ENCODE measurements at regions not wholly inside any gene's neighbourhood (a gene's known extent, or its start where the extent isn't known, plus 50 kb on each side); places are given as distances from the start of the nearest gene placed in this dataset.

DNA sequence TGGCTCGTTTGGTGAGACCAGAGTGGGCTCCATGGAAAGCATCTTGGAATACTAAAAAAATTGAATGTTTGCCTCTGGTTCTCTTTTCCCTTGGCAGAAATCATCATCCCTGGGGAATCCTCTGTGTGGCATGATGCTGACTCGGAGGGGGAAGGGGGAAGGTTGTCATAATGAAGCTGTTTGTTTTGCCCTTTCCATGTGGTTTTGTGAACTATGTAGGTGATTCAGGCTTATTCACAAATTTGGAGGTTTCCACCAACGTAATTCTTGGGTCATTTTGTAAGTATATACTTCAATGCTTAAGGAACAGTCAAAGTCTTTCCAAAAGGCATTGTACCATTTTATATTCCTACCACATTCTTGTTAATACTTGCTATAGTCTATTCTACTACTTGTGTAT lies 754.0 kb upstream of the FAT3 start:
- ATAC-seq, result no peak
- Histone ChIP-seq H3K4me1 (ENCODE audit: control insufficient read depth, insufficient read depth, low read length) (no peaks in the 10 kb centered on the region), H3K27ac (ENCODE audit: low read length) (no peak overlapping the region), H3K36me3 (ENCODE audit: control insufficient read depth, insufficient read depth, low read length) (no peaks in the 10 kb centered on the region), H3K9me3 (ENCODE audit: control insufficient read depth, insufficient read depth, low read length) (peaks cover 15% of the 10 kb centered on the region), H3K4me3 (ENCODE audit: low read length) (no peak overlapping the region), H3K27me3 (ENCODE audit: control insufficient read depth, insufficient read depth, low read length) (no peaks in the 10 kb centered on the region)
- DNase-seq, result no peak
- Mint-ChIP-seq H3K4me1 (no peaks in the 10 kb centered on the region), H3K4me3 (no peak overlapping the region), H3K27ac (no peak overlapping the region), H3K9me3 (peaks cover 9 to 10% of the 10 kb centered on the region in 2 donors), H3K27me3 (ENCODE audit: low read depth in 2 of 2) (no peaks in the 10 kb centered on the region), H3K36me3 (no peaks in the 10 kb centered on the region)
- intact Hi-C loops (cut with micrococcal nuclease), result no loop called here
- TF ChIP-seq, protein P1, sequence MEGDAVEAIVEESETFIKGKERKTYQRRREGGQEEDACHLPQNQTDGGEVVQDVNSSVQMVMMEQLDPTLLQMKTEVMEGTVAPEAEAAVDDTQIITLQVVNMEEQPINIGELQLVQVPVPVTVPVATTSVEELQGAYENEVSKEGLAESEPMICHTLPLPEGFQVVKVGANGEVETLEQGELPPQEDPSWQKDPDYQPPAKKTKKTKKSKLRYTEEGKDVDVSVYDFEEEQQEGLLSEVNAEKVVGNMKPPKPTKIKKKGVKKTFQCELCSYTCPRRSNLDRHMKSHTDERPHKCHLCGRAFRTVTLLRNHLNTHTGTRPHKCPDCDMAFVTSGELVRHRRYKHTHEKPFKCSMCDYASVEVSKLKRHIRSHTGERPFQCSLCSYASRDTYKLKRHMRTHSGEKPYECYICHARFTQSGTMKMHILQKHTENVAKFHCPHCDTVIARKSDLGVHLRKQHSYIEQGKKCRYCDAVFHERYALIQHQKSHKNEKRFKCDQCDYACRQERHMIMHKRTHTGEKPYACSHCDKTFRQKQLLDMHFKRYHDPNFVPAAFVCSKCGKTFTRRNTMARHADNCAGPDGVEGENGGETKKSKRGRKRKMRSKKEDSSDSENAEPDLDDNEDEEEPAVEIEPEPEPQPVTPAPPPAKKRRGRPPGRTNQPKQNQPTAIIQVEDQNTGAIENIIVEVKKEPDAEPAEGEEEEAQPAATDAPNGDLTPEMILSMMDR (IDR thresholded peaks at IDR 0.05), result no peak
- 55% methylated on average over 2 of the region's 3 CpGs for WGBS (ENCODE audit: insufficient coverage)

DNA sequence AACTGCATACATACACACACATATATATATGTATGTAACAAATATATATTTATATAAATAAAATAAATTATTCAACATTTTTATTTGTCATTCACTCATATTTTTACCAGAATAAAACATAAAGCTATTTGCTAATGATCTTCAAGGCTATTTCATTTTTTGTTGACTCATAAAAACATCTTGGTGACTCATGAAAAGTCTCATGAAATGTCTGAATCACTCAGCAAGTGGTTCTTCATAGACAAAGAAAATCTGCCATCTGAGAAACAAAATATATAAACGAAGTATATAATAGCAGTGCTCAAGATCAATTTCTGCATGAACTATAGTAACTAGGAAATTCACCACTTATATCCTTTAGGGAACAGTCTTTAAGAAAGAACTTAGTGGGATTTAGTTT lies 764.8 kb upstream of the FAT3 start:
- ATAC-seq (no peak), DNase-seq (no peak)
- no peak overlapping the region for H3K27ac Mint-ChIP-seq
- no peaks in the 10 kb centered on the region for H3K36me3 ChIP-seq (ENCODE audit: control insufficient read depth, insufficient read depth, low read length)
- H3K9me3 ChIP-seq (ENCODE audit: control insufficient read depth, insufficient read depth, low read length), result peaks cover 2% of the 10 kb centered on the region
- H3K4me1 Mint-ChIP-seq, result no peaks in the 10 kb centered on the region
- WGBS (ENCODE audit: insufficient coverage), result 100% methylated on average over 1 of the region's 1 CpG
- no peaks in the 10 kb centered on the region for H3K27me3 ChIP-seq (ENCODE audit: control insufficient read depth, insufficient read depth, low read length)
- H3K4me3 Mint-ChIP-seq, result no peak overlapping the region
- H3K27me3 Mint-ChIP-seq (ENCODE audit: low read depth in 2 of 2), result no peaks in the 10 kb centered on the region
- TF ChIP-seq, protein P1 (IDR thresholded peaks at IDR 0.05), result no peak
- H3K36me3 Mint-ChIP-seq, result no peaks in the 10 kb centered on the region
- H3K4me3 ChIP-seq (ENCODE audit: low read length), result no peak overlapping the region
- no peak overlapping the region for H3K27ac ChIP-seq (ENCODE audit: low read length)
- intact Hi-C loops (cut with micrococcal nuclease), result no loop called here
- no peaks in the 10 kb centered on the region for H3K4me1 ChIP-seq (ENCODE audit: control insufficient read depth, insufficient read depth, low read length)
- peaks cover 15 to 18% of the 10 kb centered on the region in 2 donors for H3K9me3 Mint-ChIP-seq

DNA sequence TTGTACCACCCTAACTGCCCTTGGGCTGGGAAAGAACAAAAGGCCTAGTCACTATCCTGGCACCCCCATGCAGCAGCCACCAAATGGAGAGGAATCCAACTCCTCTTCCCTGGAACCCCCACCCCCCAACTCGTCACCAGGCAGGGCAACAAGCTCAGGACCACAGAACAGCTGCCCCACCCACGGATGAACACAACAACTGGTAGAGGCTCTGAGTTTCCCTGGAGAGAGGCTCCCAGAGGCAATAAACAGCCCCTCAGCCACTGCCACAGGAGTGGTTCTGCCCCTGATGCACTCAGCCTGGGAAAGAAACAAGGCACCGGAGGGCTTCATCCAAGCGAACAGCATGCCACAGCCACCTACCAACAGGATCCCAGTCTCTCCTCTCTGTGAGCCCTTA lies 778.4 kb upstream of the FAT3 start:
- H3K27me3 ChIP-seq (ENCODE audit: control insufficient read depth, insufficient read depth, low read length), result no peaks in the 10 kb centered on the region
- intact Hi-C loops (cut with micrococcal nuclease), result no loop called here
- H3K27me3 Mint-ChIP-seq (ENCODE audit: low read depth in 2 of 2), result no peaks in the 10 kb centered on the region
- no peaks in the 10 kb centered on the region for H3K4me1 Mint-ChIP-seq
- H3K4me3 ChIP-seq (ENCODE audit: low read length), result no peak overlapping the region
- no peaks in the 10 kb centered on the region for H3K36me3 Mint-ChIP-seq
- no peak overlapping the region for H3K4me3 Mint-ChIP-seq
- WGBS (ENCODE audit: insufficient coverage), result 84% methylated on average over 4 of the region's 4 CpGs
- H3K36me3 ChIP-seq (ENCODE audit: control insufficient read depth, insufficient read depth, low read length), result no peaks in the 10 kb centered on the region
- no peak overlapping the region for H3K27ac ChIP-seq (ENCODE audit: low read length)
- TF ChIP-seq, protein P1 (IDR thresholded peaks at IDR 0.05), result no peak
- H3K4me1 ChIP-seq (ENCODE audit: control insufficient read depth, insufficient read depth, low read length), result no peaks in the 10 kb centered on the region
- DNase-seq, result no peak
- H3K27ac Mint-ChIP-seq, result no peak overlapping the region
- H3K9me3 ChIP-seq (ENCODE audit: control insufficient read depth, insufficient read depth, low read length), result peaks cover 18% of the 10 kb centered on the region
- peaks cover 14 to 15% of the 10 kb centered on the region in 2 donors for H3K9me3 Mint-ChIP-seq
- no peak for ATAC-seq

DNA sequence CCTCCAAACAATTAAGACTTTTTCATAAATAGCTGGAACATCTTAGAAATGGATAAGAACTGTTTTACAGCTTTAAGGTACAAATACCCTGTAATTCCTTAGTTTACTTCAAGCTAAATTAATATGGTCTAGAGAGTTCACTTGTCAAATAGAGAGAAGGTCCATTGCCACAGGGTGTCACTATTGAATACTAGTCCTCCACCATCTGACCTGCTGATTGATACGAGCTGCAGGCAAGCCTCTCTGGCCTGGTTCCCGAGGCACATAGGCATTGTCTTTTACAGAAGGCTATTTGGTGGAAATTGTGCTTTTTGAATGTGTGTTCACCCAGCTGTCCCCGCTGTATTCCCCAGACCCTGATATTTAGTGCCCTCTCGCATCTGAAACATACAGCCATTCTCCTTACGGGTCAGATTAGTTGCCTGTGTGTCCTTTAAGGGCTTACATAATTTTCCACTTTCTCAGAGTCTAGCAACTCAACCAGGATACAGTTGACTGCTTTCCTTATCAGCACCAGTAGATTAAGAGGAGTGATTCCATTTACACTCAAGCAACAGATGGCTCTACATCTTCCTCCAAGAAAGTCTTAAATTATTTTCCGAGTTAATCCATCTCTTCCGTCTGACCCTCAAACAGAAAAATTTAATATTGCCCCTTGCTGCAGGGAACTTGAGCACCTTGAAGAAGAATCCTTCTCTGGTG lies 788.8 kb upstream of the FAT3 start:
- Histone ChIP-seq H3K9me3 (ENCODE audit: control insufficient read depth, insufficient read depth, low read length) (peaks cover 12% of the 10 kb centered on the region), H3K4me1 (ENCODE audit: control insufficient read depth, insufficient read depth, low read length) (no peaks in the 10 kb centered on the region), H3K27me3 (ENCODE audit: control insufficient read depth, insufficient read depth, low read length) (no peaks in the 10 kb centered on the region), H3K36me3 (ENCODE audit: control insufficient read depth, insufficient read depth, low read length) (no peaks in the 10 kb centered on the region), H3K27ac (ENCODE audit: low read length) (no peak overlapping the region), H3K4me3 (ENCODE audit: low read length) (no peak overlapping the region)
- Mint-ChIP-seq H3K4me3 (no peak overlapping the region), H3K36me3 (peaks cover 27% of the 10 kb centered on the region), H3K4me1 (no peaks in the 10 kb centered on the region), H3K9me3 (peaks cover 26 to 27% of the 10 kb centered on the region in 2 donors), H3K27ac (no peak overlapping the region), H3K27me3 (ENCODE audit: low read depth in 2 of 2) (no peaks in the 10 kb centered on the region)
- no peak for ATAC-seq
- TF ChIP-seq, protein P1 (IDR thresholded peaks at IDR 0.05), result no peak
- no peak for DNase-seq
- 70% methylated on average over 5 of the region's 7 CpGs for WGBS (ENCODE audit: insufficient coverage)
- intact Hi-C loops (cut with micrococcal nuclease), result no loop called here

All from natural killer cell (primary cell).